ENCODE measurements at regions not wholly inside any gene's neighbourhood (a gene's known extent, or its start where the extent isn't known, plus 50 kb on each side); places are given as distances from the start of the nearest gene placed in this dataset.

DNA sequence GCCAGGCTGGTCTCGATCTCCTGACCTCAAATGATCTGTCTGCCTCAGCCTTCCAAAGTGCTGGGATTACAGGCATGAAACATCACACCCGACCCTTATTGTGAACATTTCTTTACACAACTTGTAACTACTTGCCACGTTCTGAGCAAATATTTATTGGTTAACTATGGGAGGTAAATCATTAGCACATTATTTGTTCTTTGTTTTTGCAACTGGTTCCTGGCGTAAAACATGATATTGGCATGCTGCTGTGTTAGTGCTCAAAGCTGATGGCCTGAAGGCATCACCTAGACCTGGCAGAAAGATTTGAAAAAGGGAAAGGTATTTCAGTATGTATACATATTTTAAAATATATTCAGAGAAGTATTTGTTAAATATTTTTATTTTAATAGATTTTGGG, 438.3 kb upstream of the PRKX start:
- in situ Hi-C loops (cut with MboI; ENCODE audit: low sequenced_read_pairs) (no loop called here), dilution Hi-C loops (cut with HindIII; ENCODE audit: low sequenced_read_pairs, unreplicated experiment) (no loop called here), intact Hi-C loops (cut with micrococcal nuclease) (loop anchor here (10.0 kb wide), 1 partner anchor 523 kb away; no protein-coding TSS in a partner anchor)
- Histone ChIP-seq H3K4me2 (ENCODE audit: low read depth, low read length) (no peak overlapping the region), H3K56ac (ENCODE audit: extremely low read depth, insufficient read depth, low read length) (no peak overlapping the region), H2AK9ac (replicated peaks; ENCODE audit: low read depth, low read length, poor library complexity) (no peak overlapping the region), H3K27me3 (ENCODE audit: control insufficient read depth, insufficient read depth, low read length) (no peaks in the 10 kb centered on the region), H2BK15ac (ENCODE audit: low read depth, low read length) (no peak overlapping the region), H3K9me1 (ENCODE audit: insufficient read depth, low read length) (no peaks in the 10 kb centered on the region), H3K4me3 (ENCODE audit: insufficient read depth, low read depth, low read length) (no peak overlapping the region), H2AFZ (replicated peaks; ENCODE audit: low read length, poor library complexity) (no peak overlapping the region), H2BK120ac (ENCODE audit: low read depth, low read length) (no peak overlapping the region), H4K8ac (ENCODE audit: low read depth in 2 of 2, low read length in 2 of 2) (no peak overlapping the region), H2AK5ac (ENCODE audit: low read depth, low read length) (no peak overlapping the region), H2BK20ac (ENCODE audit: low read depth, low read length) (no peak overlapping the region), H3K14ac (replicated peaks; ENCODE audit: low read depth, low read length) (no peak overlapping the region), H3K27ac (ENCODE audit: insufficient read depth, low read length) (no peak overlapping the region), H4K20me1 (ENCODE audit: insufficient read depth, low read length) (no peaks in the 10 kb centered on the region), H4K5ac (ENCODE audit: low read depth, low read length) (no peak overlapping the region), H3K9me3 (ENCODE audit: control insufficient read depth, insufficient read depth, low read length) (peaks cover 6% of the 10 kb centered on the region; the same call in 1 of the 2 replicates), H3K23ac (ENCODE audit: low read depth, low read length) (no peak overlapping the region), H3K79me1 (ENCODE audit: low read depth in 1 of 2, low read length in 2 of 2) (no peaks in the 10 kb centered on the region), H3K4ac (ENCODE audit: low read depth, low read length) (no peak overlapping the region), H2BK5ac (ENCODE audit: low read depth, low read length, poor library complexity, severe bottlenecking) (no peak overlapping the region), H4K91ac (ENCODE audit: insufficient read depth, low read depth, low read length) (no peak overlapping the region), H3K4me1 (ENCODE audit: control insufficient read depth, insufficient read depth, low read length) (no peaks in the 10 kb centered on the region), H3K9ac (ENCODE audit: low read depth, low read length) (no peak overlapping the region), H3K18ac (ENCODE audit: low read depth, low read length) (no peak overlapping the region), H3K36me3 (ENCODE audit: control insufficient read depth, insufficient read depth, low read length) (no peaks in the 10 kb centered on the region)
- ChIA-PET CTCF (no interaction called here), POLR2A (ENCODE audit: unreplicated experiment) (no interaction called here)
- 80% methylated on average over 1 of the region's 4 CpGs; no CpG with 5 or more reads in 1 of the 2 experiments for WGBS, 2 experiments (ENCODE audit: extremely low coverage in 2 of 2, insufficient read length in 1 of 2)
- no peak for DNase-seq
- no peak for TF ChIP-seq RFX5 (IDR thresholded peaks at IDR 0.05; ENCODE audit: low read depth, low read length)
- no peak for TF ChIP-seq SMC3 (IDR thresholded peaks at IDR 0.05; ENCODE audit: low read depth, low read length)
- no TSS peak for BruUV-seq (replicated peaks)
- no peak for ATAC-seq (ENCODE audit: low read depth)

Data from IMR-90 (cell line).